Osteoblast (primary cell): ENCODE measurements at regions not wholly inside any gene's neighbourhood (a gene's known extent, or its start where the extent isn't known, plus 50 kb on each side); places are given as distances from the start of the nearest gene placed in this dataset.
A peak's percentile ranks its signal among the peaks of the same experiment; 100 is the strongest.

Source experiments
- DNase-seq: peaks from one replicate; pipeline ENCODE4 v3.0.0; 2011; ENCODE audit warnings: low spot score, mixed read lengths; ENCODE audit not compliant: insufficient read length; ENCODE audit errors: missing footprints
- H2AFZ ChIP-seq: 2 replicates; pipeline ENCODE4 v1.6.0; 2011; ENCODE audit warnings: mild to moderate bottlenecking, low read length
- H3K27ac ChIP-seq: 2 replicates; pipeline ENCODE4 v1.5.1; 2011; ENCODE audit warnings: mild to moderate bottlenecking, low read depth, low read length, moderate library complexity
- H3K27me3 ChIP-seq: 2 replicates; pipeline ENCODE4 v1.6.0; 2012; ENCODE audit warnings: mild to moderate bottlenecking, control low read depth, inconsistent platforms, low read length, moderate library complexity; ENCODE audit not compliant: insufficient read depth
- H3K36me3 ChIP-seq: 2 replicates; pipeline ENCODE4 v1.5.1; 2011; ENCODE audit warnings: mild to moderate bottlenecking, low read length, control low read depth, moderate library complexity; ENCODE audit not compliant: insufficient read depth
- H3K4me1 ChIP-seq: 2 replicates; pipeline ENCODE4 v1.5.1; 2011; ENCODE audit warnings: mild to moderate bottlenecking, low read length, control low read depth, moderate library complexity; ENCODE audit not compliant: insufficient read depth
- H3K4me2 ChIP-seq: 2 replicates; pipeline ENCODE4 v1.6.0; 2011; ENCODE audit warnings: mild to moderate bottlenecking, low read length; ENCODE audit not compliant: insufficient read depth
- H3K4me3 ChIP-seq: fragments of 200-600 bp; sonication (generic); 3 replicates; pipeline ENCODE4 v1.5.1; 2012; ENCODE audit warnings: mild to moderate bottlenecking, low read length, inconsistent platforms; ENCODE audit not compliant: insufficient read depth
- H3K79me2 ChIP-seq: 2 replicates; pipeline ENCODE4 v1.6.0; 2012; ENCODE audit warnings: mild to moderate bottlenecking, low read length, control low read depth, inconsistent platforms; ENCODE audit not compliant: insufficient read depth
- H3K9me3 ChIP-seq: 2 replicates; pipeline ENCODE4 v1.5.1; 2011; ENCODE audit warnings: low read depth, low read length, control low read depth
- H4K20me1 ChIP-seq: 2 replicates; pipeline ENCODE4 v1.6.0; 2012; ENCODE audit warnings: mild to moderate bottlenecking, low read length, control low read depth; ENCODE audit not compliant: insufficient read depth
- CTCF ChIP-seq: IDR thresholded peaks from 2 replicates; pipeline ENCODE4 v1.5.1; 2011; ENCODE audit warnings: mild to moderate bottlenecking, low read depth, low read length, moderate library complexity; ENCODE audit errors: extremely low read depth

- no peak for DNase-seq
- H3K79me2 ChIP-seq: no peaks in the 10 kb centered on the region
- H3K4me3 ChIP-seq: no peak overlapping the region
- no peaks in the 10 kb centered on the region for H3K9me3 ChIP-seq
- no peak overlapping the region for H3K4me2 ChIP-seq
- TF ChIP-seq CTCF: peak; percentile 72
- H3K4me1 ChIP-seq: no peaks in the 10 kb centered on the region
- peaks cover 9% of the 10 kb centered on the region for H3K27me3 ChIP-seq
- no peak overlapping the region for H2AFZ ChIP-seq
- no peak overlapping the region for H3K27ac ChIP-seq
- H4K20me1 ChIP-seq: no peaks in the 10 kb centered on the region
- no peaks in the 10 kb centered on the region for H3K36me3 ChIP-seq
These were observed 95.8 kb upstream of the CACUL1 start for GRCh38 chr10:118850418-118851061.

- no peaks in the 10 kb centered on the region for H4K20me1 ChIP-seq
- DNase-seq: no peak
- H3K9me3 ChIP-seq: no peaks in the 10 kb centered on the region
- TF ChIP-seq CTCF: no peak
- no peaks in the 10 kb centered on the region for H3K79me2 ChIP-seq
- H3K27ac ChIP-seq: no peak overlapping the region
- H3K36me3 ChIP-seq: no peaks in the 10 kb centered on the region
- H3K4me2 ChIP-seq: no peak overlapping the region
- no peaks in the 10 kb centered on the region for H3K4me1 ChIP-seq
- H2AFZ ChIP-seq: no peak overlapping the region
- H3K27me3 ChIP-seq: peaks cover 8% of the 10 kb centered on the region
- H3K4me3 ChIP-seq: no peak overlapping the region
These were observed 96.6 kb upstream of the CACUL1 start for GRCh38 chr10:118851062-118852035.

- Histone ChIP-seq H3K79me2 (no peaks in the 10 kb centered on the region), H3K36me3 (no peaks in the 10 kb centered on the region), H3K27ac (no peak overlapping the region), H3K4me2 (no peak overlapping the region), H3K4me3 (no peak overlapping the region), H3K9me3 (no peaks in the 10 kb centered on the region), H4K20me1 (no peaks in the 10 kb centered on the region), H2AFZ (no peak overlapping the region), H3K4me1 (no peaks in the 10 kb centered on the region), H3K27me3 (peaks cover 4% of the 10 kb centered on the region)
- no peak for TF ChIP-seq CTCF
- DNase-seq: no peak
These were observed 99.1 kb upstream of the CACUL1 start for GRCh38 chr10:118853916-118854315.

- H4K20me1 ChIP-seq: no peaks in the 10 kb centered on the region
- no peaks in the 10 kb centered on the region for H3K36me3 ChIP-seq
- DNase-seq: no peak
- H3K9me3 ChIP-seq: no peaks in the 10 kb centered on the region
- no peaks in the 10 kb centered on the region for H3K4me1 ChIP-seq
- no peak overlapping the region for H2AFZ ChIP-seq
- H3K4me2 ChIP-seq: no peak overlapping the region
- TF ChIP-seq CTCF: no peak
- H3K27ac ChIP-seq: no peak overlapping the region
- no peak overlapping the region for H3K4me3 ChIP-seq
- no peaks in the 10 kb centered on the region for H3K79me2 ChIP-seq
- H3K27me3 ChIP-seq: peaks cover 4% of the 10 kb centered on the region
These were observed 101.3 kb upstream of the CACUL1 start for GRCh38 chr10:118856106-118856505.
